HCT116 (cell line): ENCODE measurements at regions not wholly inside any gene's neighbourhood (a gene's known extent, or its start where the extent isn't known, plus 50 kb on each side); places are given as distances from the start of the nearest gene placed in this dataset.

ENCODE experiments used
- CEBPB ChIP-seq: IDR thresholded peaks from 2 replicates; pipeline ENCODE4 v1.6.1; 2012; ENCODE audit warnings: low read depth
- CTCF ChIP-seq, 3 experiments: fragments of 200-600 bp in 1 of 3; sonication (generic) in 1 of 3; IDR thresholded peaks in 2 of 3; conservative IDR thresholded peaks in 1 of 3; 2 replicates each; pipeline ENCODE4 v1.5.1; 2012 to 2017; ENCODE audit warnings: low read depth in 2 of 3, low read length in 2 of 3, antibody characterized with exemption in 1 of 3, borderline replicate concordance in 1 of 3, control low read depth in 1 of 3, mild to moderate bottlenecking in 1 of 3, mixed read lengths in 1 of 3, mixed run types in 1 of 3, moderate library complexity in 1 of 3; ENCODE audit not compliant: insufficient read depth in 1 of 3
- EGR1 ChIP-seq: IDR thresholded peaks from 2 replicates; pipeline ENCODE4 v1.6.1; 2012; ENCODE audit warnings: low read depth
- POLR2A ChIP-seq: IDR thresholded peaks from 2 replicates; pipeline ENCODE4 v1.7.0; 2011; ENCODE audit warnings: borderline replicate concordance; ENCODE audit not compliant: insufficient read depth, insufficient read length; ENCODE audit errors: extremely low read depth
- POLR2AphosphoS5 ChIP-seq: IDR thresholded peaks from 2 replicates; pipeline ENCODE4 v1.6.1; 2011; ENCODE audit warnings: mild to moderate bottlenecking, low read depth, low read length, moderate library complexity
- SIN3A ChIP-seq: IDR thresholded peaks from 2 replicates; pipeline ENCODE4 v1.6.1; 2012; ENCODE audit warnings: low read depth
- SP1 ChIP-seq: IDR thresholded peaks from 2 replicates; pipeline ENCODE4 v1.6.1; 2012; ENCODE audit warnings: low read depth
- ZBTB33 ChIP-seq: IDR thresholded peaks from 2 replicates; pipeline ENCODE4 v1.6.1; 2011; ENCODE audit warnings: mild to moderate bottlenecking, low read length, moderate library complexity; ENCODE audit not compliant: insufficient replicate concordance; ENCODE audit errors: extremely low read depth
- ZNF274 ChIP-seq: fragments of 200-500 bp; sonication (Bioruptor generic); IDR thresholded peaks from 2 replicates; pipeline ENCODE4 v1.6.1; 2014; ENCODE audit warnings: mild to moderate bottlenecking, low read depth, low read length, inconsistent platforms

- no peak for TF ChIP-seq CTCF (IDR thresholded peaks at IDR 0.05 in 2 of 3, conservative IDR thresholded peaks at IDR 0.05 in 1 of 3; ENCODE audit: borderline replicate concordance in 1 of 3, insufficient read depth in 1 of 3, low read depth in 2 of 3, low read length in 2 of 3)
- TF ChIP-seq CEBPB: no peak
- TF ChIP-seq EGR1: no peak
- no peak for TF ChIP-seq SP1
- TF ChIP-seq ZBTB33: no peak
- no peak for TF ChIP-seq POLR2AphosphoS5
- TF ChIP-seq SIN3A: no peak
- TF ChIP-seq POLR2A: no peak
- TF ChIP-seq ZNF274: no peak
Measured at GRCh38 chr11:24234822-24235508, 261.9 kb upstream of the LUZP2 start.
